K562 (cell line): ENCODE measurements at regions not wholly inside any gene's neighbourhood (a gene's known extent, or its start where the extent isn't known, plus 50 kb on each side); places are given as distances from the start of the nearest gene placed in this dataset.

Experiments
- ATAC-seq: fragments of 200-7000 bp; cut with Tn5 transposase; 3 replicates; pipeline ENCODE4 v1.9.1; 2020; ENCODE audit warnings: moderate library complexity
- BruUV-seq: library from RNA; stranded (reverse); fragments of 400-500 nt; replicated peaks from 2 replicates; lab custom pipeline; 2021; lab: Mats Ljungman, UMichigan
- CTCF ChIA-PET: fragments of 300-600 bp; formaldehyde crosslinking; extraction: SDS; loops from one replicate; lab custom pipeline; 2021; ENCODE audit warnings: low intra/inter-chr PET ratio; lab: Yijun Ruan, JAX
- POLR2A ChIA-PET: fragments of 300-600, 350-650 bp; sonication (Branson Sonifier 250); formaldehyde crosslinking; extraction: SDS; loops from one replicate; lab custom pipeline; 2021; ENCODE audit warnings: antibody characterized with exemption, inconsistent platforms; lab: Yijun Ruan, JAX
- DNase-seq, 4 experiments: peaks; one replicate each; pipeline versions ENCODE4 v3.0.0 to v3.0.0-alpha.2; 2011 to 2018; ENCODE audit warnings: low spot score in 3 of 4, mixed read lengths in 3 of 4; ENCODE audit errors: extremely low read depth in 1 of 4
- FAIRE-seq: peaks from 2 replicates; lab custom pipeline; 2011; peaks lifted over from hg19 to GRCh38; lab: Jason Lieb, UNC
- H2AFZ ChIP-seq: 2 replicates; pipeline ENCODE4 v1.6.0; 2011; ENCODE audit warnings: low read depth, low read length, control low read depth, inconsistent platforms
- H3K27ac ChIP-seq: fragments of 200-600 bp; 3 replicates; pipeline ENCODE4 v1.8.0; 2011; ENCODE audit warnings: low read depth, mild to moderate bottlenecking, control low read depth, inconsistent platforms, low read length, moderate library complexity, mixed read lengths; ENCODE audit errors: extremely low read depth
- H3K27me3 ChIP-seq, 2 experiments: fragments of 300-600 bp in 1 of 2; 2 replicates in 1 of 2; 3 replicates in 1 of 2; pipeline versions ENCODE4 v1.6.0 to v1.8.0; 2011; ENCODE audit warnings: inconsistent platforms in 2 of 2, low read length in 2 of 2, mild to moderate bottlenecking in 1 of 2, mixed read lengths in 1 of 2, moderate library complexity in 1 of 2; ENCODE audit not compliant: control insufficient read depth in 2 of 2, insufficient read depth in 2 of 2
- H3K36me3 ChIP-seq: fragments of 300-600 bp; 3 replicates; pipeline ENCODE4 v1.8.0; 2011; ENCODE audit warnings: mild to moderate bottlenecking, low read length, inconsistent platforms; ENCODE audit not compliant: control insufficient read depth, insufficient read depth
- H3K4me1 ChIP-seq, 2 experiments: fragments of 200-600 bp in 1 of 2; replicated peaks in 1 of 2; 2 replicates in 1 of 2; 3 replicates in 1 of 2; pipeline versions ENCODE4 v1.5.1 to v1.8.0; 2011; ENCODE audit warnings: inconsistent platforms in 2 of 2, low read length in 2 of 2, mild to moderate bottlenecking in 1 of 2, mixed read lengths in 1 of 2, moderate library complexity in 1 of 2; ENCODE audit not compliant: control insufficient read depth in 2 of 2, insufficient read depth in 2 of 2
- H3K4me2 ChIP-seq: 2 replicates; pipeline ENCODE4 v1.6.1; 2011; ENCODE audit warnings: low read length, control low read depth, inconsistent platforms, mixed read lengths; ENCODE audit not compliant: insufficient read depth
- H3K4me3 ChIP-seq: fragments of 200-600 bp; sonication (generic), shearing (Covaris generic); 2 replicates; pipeline ENCODE4 v1.5.1; 2016; ENCODE audit warnings: control low read depth, inconsistent platforms
- H3K79me2 ChIP-seq: fragments of 200-600 bp; 3 replicates; pipeline ENCODE4 v1.8.0; 2011; ENCODE audit warnings: low read length, inconsistent platforms; ENCODE audit not compliant: control insufficient read depth, insufficient read depth
- H3K9ac ChIP-seq, 2 experiments: 2 replicates each; pipeline versions ENCODE4 v1.6.0 to v1.6.1; 2011; ENCODE audit warnings: low read depth in 2 of 2, low read length in 2 of 2, control low read depth in 1 of 2, inconsistent platforms in 1 of 2, mild to moderate bottlenecking in 1 of 2, mixed read lengths in 1 of 2; ENCODE audit not compliant: insufficient read depth in 1 of 2
- H3K9me1 ChIP-seq: one replicate; pipeline ENCODE4 v1.6.0; 2011; ENCODE audit warnings: inconsistent platforms, mild to moderate bottlenecking, low read length, moderate library complexity; ENCODE audit not compliant: control insufficient read depth, insufficient read depth
- H3K9me3 ChIP-seq: replicated peaks from 2 replicates; pipeline ENCODE4 v1.5.1; 2011; ENCODE audit warnings: low read depth, low read length, inconsistent platforms; ENCODE audit not compliant: control insufficient read depth, insufficient read depth
- H4K20me1 ChIP-seq: replicated peaks from 2 replicates; pipeline ENCODE4 v1.6.1; 2011; ENCODE audit warnings: low read length, inconsistent platforms, mixed read lengths; ENCODE audit not compliant: control insufficient read depth, insufficient read depth
- KLF1 ChIP-seq: fragments of 450-650 bp; IDR thresholded peaks from 2 replicates; pipeline ENCODE4 v1.6.1; 2016; ENCODE audit warnings: missing genetic modification characterization, missing compliant biosample characterization
- NKRF ChIP-seq: fragments of 450-650 bp; IDR thresholded peaks from 2 replicates; pipeline ENCODE4 v1.6.1; 2016; ENCODE audit warnings: borderline replicate concordance
- RB1 ChIP-seq: fragments of 450-650 bp; IDR thresholded peaks from 2 replicates; pipeline ENCODE4 v1.6.1; 2017; ENCODE audit warnings: low read depth, mild to moderate bottlenecking
- SAFB2 ChIP-seq: fragments of 200-400 bp; formaldehyde crosslinking; IDR thresholded peaks from 2 replicates; pipeline ENCODE4 v1.6.1; 2018; ENCODE audit warnings: borderline replicate concordance, low read length, low read depth, moderate library complexity; ENCODE audit not compliant: severe bottlenecking
- ZFP36 ChIP-seq: fragments of 150-350 bp; IDR thresholded peaks from 2 replicates; pipeline ENCODE4 v1.6.1; 2018; ENCODE audit warnings: low read length, low read depth; ENCODE audit not compliant: partially characterized antibody
- ZFP91 ChIP-seq: sonication (generic); formaldehyde crosslinking; IDR thresholded peaks from 2 replicates; pipeline ENCODE4 v1.8.0; 2022; ENCODE audit warnings: mild to moderate bottlenecking, missing genetic modification reagents
- WGBS: fragments of 100-300 bp; shearing (Covaris generic); methylation state at CpG from one replicate; pipeline ENCODE4 v1.1.6; 2016; ENCODE audit warnings: low coverage, mixed read lengths; ENCODE audit not compliant: insufficient coverage; ENCODE audit errors: missing lambda C conversion rate; 5-methylcytosine and 5-hydroxymethylcytosine counted together
- in situ Hi-C: fragments of 300-500 bp; cut with MboI; formaldehyde crosslinking; loops from 4 replicates; pipeline ENCODE4 v1.15.0; 2018; ENCODE audit warnings: inconsistent platforms, mixed read lengths
- intact Hi-C: fragments of 100-400 bp; cut with micrococcal nuclease; formaldehyde crosslinking; loops from 2 replicates; pipeline ENCODE4 v1.14.2; 2022

GRCh38 chr5:135102716-135103574 is 68.9 kb upstream of the PITX1 start:
- BruUV-seq = no TSS peak
- Histone ChIP-seq H3K27ac (no peak overlapping the region), H3K27me3 (no peaks in the 10 kb centered on the region), H3K9ac (peak overlapping the region in 1 of 2 experiments; percentile 59; a peak in 2 of 4 replicates), H3K4me1 (peaks cover 21 to 25% of the 10 kb centered on the region in 2 experiments; a peak in 4 of 5 replicates), H3K9me3 (no peaks in the 10 kb centered on the region), H3K4me2 (no peak overlapping the region), H2AFZ (peak overlapping the region; percentile 14; the same call in 1 of the 2 replicates), H3K9me1 (no peaks in the 10 kb centered on the region), H4K20me1 (no peaks in the 10 kb centered on the region), H3K4me3 (no peak overlapping the region), H3K36me3 (no peaks in the 10 kb centered on the region), H3K79me2 (no peaks in the 10 kb centered on the region)
- FAIRE-seq = no peak
- in situ Hi-C loops = no loop called here
- intact Hi-C loops = no loop called here
- no peak for TF ChIP-seq RB1
- no peak for TF ChIP-seq KLF1 (tag)
- no peak for TF ChIP-seq SAFB2
- no peak for TF ChIP-seq NKRF
- TF ChIP-seq ZFP91 (CRISPR knock-in tag) = no peak
- peak; percentile 17 for TF ChIP-seq ZFP36
- ChIA-PET CTCF (no interaction called here), POLR2A (interaction anchor here (0.6 to 2.3 kb wide), 4 partner anchors 8 to 15 kb away, joined by 3 to 18 read pairs (median 6); no protein-coding TSS in a partner anchor)
- 36% methylated on average over 7 of the region's 7 CpGs for WGBS
- DNase-seq = no peak
- no peak for ATAC-seq
